ENCODE measurements at regions not wholly inside any gene's neighbourhood (a gene's known extent, or its start where the extent isn't known, plus 50 kb on each side); places are given as distances from the start of the nearest gene placed in this dataset.
"Not testable (repeated sequence)": the region's sequence is repeated elsewhere in the genome, so short reads cannot be mapped to it uniquely, and the experiment has no call there.

DNA sequence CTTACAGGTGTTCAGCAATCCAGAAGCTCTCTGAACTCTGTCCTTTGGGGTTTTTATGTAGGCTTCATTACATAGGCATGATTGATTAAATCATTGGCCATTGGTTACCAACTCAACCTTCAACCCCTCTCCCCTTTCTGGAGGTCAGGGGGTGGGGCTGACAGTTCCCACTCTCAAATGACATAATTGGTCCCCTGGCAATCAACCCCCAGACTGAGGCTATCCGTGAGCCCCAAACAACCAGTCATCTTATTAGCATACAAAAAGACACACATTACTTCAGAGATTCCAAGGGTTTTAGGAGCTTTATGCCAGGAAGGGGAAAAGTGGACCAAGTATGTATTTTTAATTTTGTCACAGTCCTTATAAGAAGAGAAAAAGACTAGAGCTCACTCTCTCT lies 92.1 kb downstream of the ZNF467 start:
- DNase-seq, result no peak

GRCh38 chr7:149680331-149681025 lies 92.9 kb downstream of the ZNF467 start:
- DNase-seq, result no peak

- DNase-seq, result not testable (repeated sequence)
Measured at GRCh38 chr7:149674728-149675385, 98.5 kb downstream of the ZNF467 start.

- no peak for DNase-seq
Measured at GRCh38 chr7:149673006-149673405, 100.4 kb downstream of the ZNF467 start.

- peak; percentile 76 for DNase-seq
Measured at GRCh38 chr7:149670288-149670687, 103.1 kb downstream of the ZNF467 start.

GRCh38 chr7:149669121-149669818 lies 104.1 kb downstream of the ZNF467 start:
- no peak for DNase-seq

GRCh38 chr7:149666360-149666945 lies 106.9 kb downstream of the ZNF467 start:
- DNase-seq, result no peak

- DNase-seq, result not testable (repeated sequence)
Measured at GRCh38 chr7:149665618-149666017, 107.8 kb downstream of the ZNF467 start.

GRCh38 chr7:149664666-149665065 lies 108.7 kb downstream of the ZNF467 start:
- DNase-seq, result no peak

DNA sequence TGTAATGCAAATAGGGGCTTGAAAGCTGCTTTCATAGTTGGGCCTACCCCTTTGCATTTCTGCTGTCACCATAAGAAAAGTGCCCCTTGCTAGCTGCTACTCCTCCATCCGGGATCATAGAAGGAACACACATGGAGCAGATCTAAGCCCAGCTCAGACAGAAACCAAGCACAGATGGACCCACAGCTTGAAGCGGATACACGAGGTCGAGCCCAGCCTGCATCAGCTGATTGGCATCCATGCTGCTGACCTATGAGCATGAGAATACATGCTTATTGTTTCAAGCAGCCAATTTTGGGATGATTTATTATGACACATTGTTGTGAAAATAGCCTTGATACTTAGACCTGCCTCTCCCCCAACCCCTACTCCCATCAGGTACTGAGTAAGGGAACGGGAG lies 109.2 kb downstream of the ZNF467 start:
- no peak for DNase-seq

GRCh38 chr7:149662591-149663095 lies 110.7 kb downstream of the ZNF467 start:
- peak; percentile 92 for DNase-seq

- DNase-seq, result no peak
Measured at GRCh38 chr7:149655784-149656183, 117.6 kb downstream of the ZNF467 start.

DNA sequence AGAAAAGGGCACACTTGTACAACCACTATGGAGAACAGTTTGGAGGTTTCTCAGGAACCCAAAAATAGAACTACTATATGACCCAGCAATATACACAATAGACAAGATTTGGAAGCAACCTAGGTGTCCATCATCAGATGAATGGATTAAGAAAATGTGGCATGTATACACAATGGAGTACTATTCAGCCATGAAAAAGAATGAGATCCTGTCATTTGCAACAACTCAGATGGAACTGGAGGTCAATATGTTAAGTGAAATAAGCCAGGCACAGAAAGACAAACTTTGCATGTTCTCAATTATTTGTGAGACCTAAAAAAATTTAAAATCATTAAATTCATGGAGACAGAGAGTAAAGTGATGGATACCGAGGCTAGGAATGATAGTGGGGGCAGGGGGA lies 118.8 kb downstream of the ZNF467 start:
- no peak for DNase-seq

DNA sequence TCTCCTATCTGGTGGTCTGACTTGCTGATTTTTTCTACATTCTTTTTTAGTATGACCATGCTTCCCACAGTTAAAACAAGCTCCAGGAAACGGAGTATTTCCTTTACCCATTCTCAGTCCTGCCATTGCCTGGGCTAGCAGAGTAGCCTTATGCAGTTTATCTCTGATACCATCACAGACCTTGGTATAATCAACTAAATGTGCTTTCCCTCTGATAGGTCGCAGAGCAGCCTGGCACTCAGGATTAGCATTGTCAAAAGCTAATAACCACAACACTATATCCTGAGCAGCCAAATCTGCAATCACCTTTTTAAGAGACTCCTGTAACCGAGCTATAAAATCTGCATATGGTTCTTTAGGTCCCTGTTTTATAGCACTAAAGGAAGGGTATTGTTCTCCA lies 123.2 kb downstream of the ZNF467 start:
- DNase-seq, result not testable (repeated sequence)

- DNase-seq, result no peak
Measured at GRCh38 chr7:149644754-149645153, 128.6 kb downstream of the ZNF467 start.

- DNase-seq, result peak; percentile 63
Measured at GRCh38 chr7:149642589-149642988, 130.8 kb downstream of the ZNF467 start.

DNA sequence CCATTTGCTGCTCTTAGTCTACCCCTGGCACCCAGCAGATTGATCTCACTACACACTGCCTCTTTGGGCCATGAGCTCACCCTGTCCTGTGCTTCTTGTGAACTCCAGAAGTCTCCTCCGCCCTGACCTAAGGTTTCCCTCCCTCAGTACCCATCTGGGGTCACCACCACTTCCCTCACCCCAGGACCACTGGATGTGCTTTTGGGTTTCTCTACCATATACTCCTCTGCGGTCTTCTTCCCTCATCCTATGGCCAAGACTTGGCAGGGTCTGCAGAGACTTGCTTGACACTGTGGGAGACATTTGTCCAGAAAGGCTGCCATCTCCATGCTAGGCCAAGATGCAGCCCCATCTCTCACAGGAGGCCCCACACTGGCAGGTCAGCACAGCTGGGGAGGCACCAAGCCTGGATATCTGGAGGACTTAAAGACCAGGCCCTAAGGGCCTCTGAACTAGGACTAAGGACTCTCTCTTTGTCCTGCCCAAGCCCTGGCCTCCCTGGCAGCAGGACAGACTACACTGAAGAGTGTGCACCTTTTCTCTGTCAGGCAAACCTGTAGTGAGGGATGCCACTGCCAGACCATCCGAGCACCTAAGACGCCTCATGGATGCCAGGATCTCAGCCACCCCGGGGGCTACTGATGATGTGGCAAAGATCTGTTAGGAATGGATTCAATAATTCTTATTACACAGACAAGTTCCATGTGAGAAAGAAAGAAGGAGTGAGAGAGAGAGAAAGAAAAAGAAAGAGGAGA lies 134.6 kb downstream of the ZNF467 start:
- no peak for DNase-seq

GRCh38 chr7:149637911-149638565 lies 135.3 kb downstream of the ZNF467 start:
- DNase-seq, result no peak

GRCh38 chr7:149635561-149636329 lies 137.6 kb downstream of the ZNF467 start:
- peak; percentile 13 for DNase-seq

GRCh38 chr7:149633976-149634945 lies 136.7 kb upstream of the ZNF746 start:
- no peak for DNase-seq
